Ovary (tissue), 7 donors: ENCODE measurements at regions not wholly inside any gene's neighbourhood (a gene's known extent, or its start where the extent isn't known, plus 50 kb on each side); places are given as distances from the start of the nearest gene placed in this dataset.

Experiments used
- DNase-seq, 5 donors: peaks; one replicate each; pipeline ENCODE4 v3.0.0-alpha.2; 2019 to 2020
- H3K27ac ChIP-seq, 2 donors: fragments of 200-600 bp; one replicate each; pipeline versions ENCODE4 v1.5.1 to v1.8.0; 2019 to 2022
- H3K27me3 ChIP-seq: fragments of 200-600 bp; one replicate; pipeline ENCODE4 v1.8.0; 2022
- H3K36me3 ChIP-seq: fragments of 200-600 bp; sonication (generic); one replicate; pipeline ENCODE4 v1.5.1; 2019
- H3K4me1 ChIP-seq: one replicate; pipeline ENCODE4 v1.8.1; 2013; ENCODE audit warnings: mild to moderate bottlenecking, moderate library complexity; ENCODE audit not compliant: insufficient read depth
- H3K4me3 ChIP-seq: fragments of 200-600 bp; sonication (generic); one replicate; pipeline ENCODE4 v1.5.1; 2017
- H3K9me3 ChIP-seq, 2 donors: fragments of 200-600 bp in 1 of 2; sonication (generic) in 1 of 2; one replicate each; pipeline versions ENCODE4 v1.5.1 to v1.8.1; 2013 to 2019; ENCODE audit warnings: mild to moderate bottlenecking in 1 of 2, moderate library complexity in 1 of 2
- CTCF ChIP-seq, 3 donors: fragments of 450-650 bp in 2 of 3; fragments of 200-600 bp in 1 of 3; IDR thresholded peaks; one replicate each; pipeline versions ENCODE4 v1.5.1 to v1.8.0; 2016 to 2022; ENCODE audit warnings: antibody characterized with exemption in 3 of 3, mild to moderate bottlenecking in 1 of 3
- EP300 ChIP-seq: sonication (generic); formaldehyde crosslinking; IDR thresholded peaks from one replicate; pipeline ENCODE4 v1.6.1; 2017; ENCODE audit warnings: antibody characterized with exemption
- POLR2A ChIP-seq: fragments of 450-650 bp; IDR thresholded peaks from one replicate; pipeline ENCODE4 v1.6.1; 2017; ENCODE audit warnings: antibody characterized with exemption, mild to moderate bottlenecking, moderate library complexity
- WGBS, 3 donors: extraction: QIAGEN DNeasy Blood & Tissue Kit in 1 of 3; methylation state at CpG; one replicate each; pipeline versions ENCODE4 v1.1.5 to v1.1.7; 2013 to 2017; 5-methylcytosine and 5-hydroxymethylcytosine counted together
- intact Hi-C, 4 donors: fragments of 100-400 bp; cut with DNase I; formaldehyde crosslinking; loops; one replicate each; pipeline versions ENCODE4 v1.11.0 to v1.15.1; 2022 to 2023
- donor health status: DM: no; HTN: no; CAD: no; lungs with moderate emphysema.
- donor health status: DM: no; HTN: no; CAD: no.
- donor health status: Bipolar disorder and iron deficiency.
- donor health status: DM: no; HTN: no; CAD: no.
- donor health status: DM: yes; HTN: yes; CAD: no.

- no peak overlapping the region for H3K4me3 ChIP-seq
- WGBS, 3 donors: 67 to 70% (median 67%) methylated on average over 4 of the region's 4 CpGs
Observed at GRCh38 chr20:11110535-11110934, 436.7 kb upstream of the JAG1 start.

GRCh38 chr20:11111191-11111590 is 437.4 kb upstream of the JAG1 start:
- Histone ChIP-seq H3K36me3 (no peaks in the 10 kb centered on the region), H3K4me1 (peaks cover 1% of the 10 kb centered on the region), H3K9me3 (no peaks in the 10 kb centered on the region), H3K27me3 (no peaks in the 10 kb centered on the region), H3K27ac (no peak overlapping the region), H3K4me3 (no peak overlapping the region)
- DNase-seq: no peak
- intact Hi-C loops: no loop called here
- TF ChIP-seq CTCF (IDR thresholded peaks at IDR 0.05) (no peak), POLR2A (no peak), EP300 (no peak)
- WGBS, 3 donors: 76 to 89% (median 76%) methylated on average over 2 of the region's 2 CpGs

More at GRCh38 chr20:11110535-11110934, 436.7 kb upstream of the JAG1 start:
- no peak for TF ChIP-seq CTCF (IDR thresholded peaks at IDR 0.05)
- no peak for TF ChIP-seq EP300
- no peak for TF ChIP-seq POLR2A
- intact Hi-C loops: no loop called here
- H3K9me3 ChIP-seq: no peaks in the 10 kb centered on the region
- H3K4me1 ChIP-seq: peaks cover 1% of the 10 kb centered on the region
- DNase-seq: no peak
- no peaks in the 10 kb centered on the region for H3K36me3 ChIP-seq
- no peaks in the 10 kb centered on the region for H3K27me3 ChIP-seq
- H3K27ac ChIP-seq: no peak overlapping the region

DNA sequence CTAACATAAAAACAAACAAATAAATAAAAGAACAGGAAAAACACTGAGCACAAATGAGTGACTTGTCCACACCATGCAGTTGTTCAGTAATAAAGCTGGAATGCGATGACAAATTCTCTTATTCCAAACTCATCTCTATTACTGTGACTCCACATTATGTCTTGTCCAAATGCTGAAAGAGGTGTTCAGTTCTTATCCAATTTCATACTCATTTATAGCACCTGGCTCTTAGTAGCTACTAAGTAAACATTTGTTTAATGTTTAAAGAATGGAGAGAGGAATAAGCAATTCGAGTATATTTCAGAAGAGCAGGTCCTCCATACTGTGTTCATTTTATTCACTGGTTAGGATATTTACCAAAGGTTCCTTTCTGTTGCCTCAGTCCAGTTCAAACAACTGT is 439.0 kb upstream of the JAG1 start:
- 86 to 94% (median 90%) methylated on average over 2 of the region's 2 CpGs for WGBS, 3 donors
- no peak for DNase-seq
- intact Hi-C loops: no loop called here
- no peak for TF ChIP-seq EP300
- no peak for TF ChIP-seq POLR2A
- TF ChIP-seq CTCF (IDR thresholded peaks at IDR 0.05): no peak
- no peaks in the 10 kb centered on the region for H3K36me3 ChIP-seq
- no peak overlapping the region for H3K27ac ChIP-seq
- peaks cover 1% of the 10 kb centered on the region for H3K4me1 ChIP-seq
- no peaks in the 10 kb centered on the region for H3K27me3 ChIP-seq
- H3K9me3 ChIP-seq: no peaks in the 10 kb centered on the region
- no peak overlapping the region for H3K4me3 ChIP-seq

- no peaks in the 10 kb centered on the region for H3K4me1 ChIP-seq
- no peak overlapping the region for H3K4me3 ChIP-seq
- H3K9me3 ChIP-seq: no peaks in the 10 kb centered on the region
- intact Hi-C loops: no loop called here
- no peaks in the 10 kb centered on the region for H3K36me3 ChIP-seq
- DNase-seq: no peak
- TF ChIP-seq EP300 (no peak), CTCF (IDR thresholded peaks at IDR 0.05) (no peak), POLR2A (no peak)
- no peaks in the 10 kb centered on the region for H3K27me3 ChIP-seq
- H3K27ac ChIP-seq: no peak overlapping the region
Observed at GRCh38 chr20:11114382-11114781, 440.6 kb upstream of the JAG1 start.
